Inferior parietal cortex (tissue), 1 donor: ENCODE measurements at regions not wholly inside any gene's neighbourhood (a gene's known extent, or its start where the extent isn't known, plus 50 kb on each side); places are given as distances from the start of the nearest gene placed in this dataset.
"Not testable (repeated sequence)": the region's sequence is repeated elsewhere in the genome, so short reads cannot be mapped to it uniquely, and the experiment has no call there.

ENCODE experiments used
- DNase-seq: peaks from one replicate; pipeline ENCODE4 v3.0.0-alpha.2; 2016; ENCODE audit errors: extremely low spot score

DNA sequence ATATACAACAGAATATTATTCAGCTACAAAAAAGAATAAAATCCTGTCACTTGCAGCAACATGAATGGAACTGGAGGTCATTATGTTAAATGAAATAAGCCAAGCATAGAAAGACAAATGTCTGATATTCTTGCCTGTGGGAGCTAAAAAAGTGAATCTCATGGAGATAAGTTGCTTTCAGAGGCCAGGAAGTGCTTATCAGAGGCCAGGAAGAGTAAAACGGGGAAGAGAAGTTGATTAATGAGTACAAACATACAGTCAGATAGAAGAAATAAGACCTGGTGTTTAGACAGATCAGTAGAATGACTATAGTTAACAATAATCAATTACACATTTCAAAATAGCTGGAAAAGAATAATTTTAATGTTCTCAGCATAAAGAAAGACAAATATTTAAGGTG is 54.4 kb upstream of the CPHXL start:
- DNase-seq: no peak

DNA sequence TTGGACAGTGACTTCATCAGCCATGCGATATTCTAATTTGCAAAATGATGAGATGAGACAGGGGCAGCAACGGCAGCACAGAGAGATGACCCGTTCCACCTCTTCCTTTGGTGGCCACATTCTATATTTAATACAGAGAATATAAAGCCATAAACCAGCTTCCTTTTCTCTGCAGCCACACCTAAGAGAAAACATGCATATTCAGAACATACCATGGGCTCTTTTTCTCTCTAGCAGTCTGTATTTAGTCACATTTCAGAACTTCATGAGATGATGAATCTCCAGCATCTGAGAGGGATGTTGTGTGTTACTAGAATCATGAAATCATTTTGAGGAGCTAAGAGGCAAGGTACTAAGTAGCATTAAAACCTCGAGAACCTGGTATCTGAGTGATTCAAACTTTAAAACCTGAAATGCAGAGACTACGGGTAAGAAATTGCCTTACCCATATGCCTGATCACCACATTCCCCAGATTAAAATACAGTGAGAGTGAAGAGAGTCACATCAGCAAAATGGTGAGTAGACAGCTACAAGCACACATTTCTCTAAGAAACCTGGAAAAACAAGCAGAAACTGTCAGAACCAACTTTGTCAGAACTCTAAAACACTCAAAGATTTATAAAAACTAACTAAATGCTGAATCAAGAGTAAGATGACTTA is 55.5 kb upstream of the CPHXL start:
- no peak for DNase-seq

DNA sequence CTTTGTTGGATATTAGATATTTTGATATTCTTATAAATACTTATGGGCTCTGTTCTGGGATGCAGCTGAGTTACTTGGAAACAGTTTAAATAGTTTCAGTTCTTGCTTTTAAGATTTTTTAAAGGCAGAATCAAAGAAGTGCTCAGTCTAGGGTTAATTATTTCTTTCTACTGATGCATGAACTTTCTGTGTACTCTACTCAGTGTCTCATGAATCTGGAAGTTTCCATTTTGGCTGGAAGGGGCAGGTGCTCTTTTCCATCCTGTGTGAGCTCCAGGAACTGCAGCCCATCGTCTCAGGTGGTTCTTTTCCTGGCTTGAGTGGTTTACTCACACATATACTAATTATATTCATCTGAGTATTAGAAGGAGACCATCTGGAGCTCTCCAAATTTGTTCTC is 61.1 kb upstream of the CPHXL start:
- no peak for DNase-seq

DNA sequence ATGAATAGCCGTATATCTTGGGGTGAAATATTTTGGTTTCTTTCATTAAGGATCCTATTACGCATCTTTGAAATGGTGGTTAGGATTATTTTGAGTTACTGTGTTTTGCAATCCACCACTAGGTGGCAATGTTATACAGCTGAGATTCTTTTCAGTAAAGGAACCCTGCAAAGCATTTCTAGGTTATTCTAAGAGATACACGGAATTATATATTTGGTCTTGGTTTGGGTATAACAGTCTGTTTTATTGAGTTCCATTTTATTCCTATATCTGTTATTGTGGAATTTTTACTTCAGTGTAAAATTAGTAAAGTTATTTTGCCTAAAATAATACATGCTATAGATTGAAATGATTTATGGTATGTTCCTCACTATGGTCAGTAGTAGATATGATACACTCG is 62.9 kb upstream of the CPHXL start:
- DNase-seq: peak; percentile 89

DNA sequence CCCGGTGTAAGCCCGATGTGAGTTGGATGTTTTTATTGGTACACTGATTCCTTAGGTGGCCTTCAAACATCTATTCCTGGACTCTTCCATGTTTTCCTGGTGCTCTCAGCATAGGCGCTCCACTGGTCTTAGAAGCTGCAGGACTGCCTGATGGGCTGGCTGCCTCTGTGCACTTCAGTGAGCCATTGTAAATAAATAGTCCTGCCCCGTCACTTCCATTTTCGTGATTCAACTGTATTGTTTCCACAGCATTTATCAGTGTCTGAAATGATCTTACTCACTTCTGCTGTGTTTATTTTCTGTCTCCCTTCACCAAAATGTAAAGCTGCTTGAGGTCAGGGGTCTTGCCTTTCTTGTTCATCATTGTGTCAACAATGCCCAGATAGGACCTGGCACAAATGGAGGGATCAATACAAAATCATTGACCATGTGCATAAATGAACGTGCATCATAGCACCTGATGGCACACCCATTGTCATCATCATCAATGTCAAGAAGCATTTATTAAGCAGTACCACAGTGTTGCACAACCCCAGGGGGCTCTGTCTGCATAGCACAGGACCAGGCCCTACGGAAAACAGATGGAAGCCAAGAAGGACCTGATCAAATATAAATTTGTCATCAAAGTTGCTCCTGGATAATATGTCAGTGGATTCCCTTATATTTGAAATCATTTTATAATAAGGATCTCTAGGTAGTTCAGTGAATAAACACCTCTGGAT is 66.6 kb upstream of the CPHXL start:
- no peak for DNase-seq

DNA sequence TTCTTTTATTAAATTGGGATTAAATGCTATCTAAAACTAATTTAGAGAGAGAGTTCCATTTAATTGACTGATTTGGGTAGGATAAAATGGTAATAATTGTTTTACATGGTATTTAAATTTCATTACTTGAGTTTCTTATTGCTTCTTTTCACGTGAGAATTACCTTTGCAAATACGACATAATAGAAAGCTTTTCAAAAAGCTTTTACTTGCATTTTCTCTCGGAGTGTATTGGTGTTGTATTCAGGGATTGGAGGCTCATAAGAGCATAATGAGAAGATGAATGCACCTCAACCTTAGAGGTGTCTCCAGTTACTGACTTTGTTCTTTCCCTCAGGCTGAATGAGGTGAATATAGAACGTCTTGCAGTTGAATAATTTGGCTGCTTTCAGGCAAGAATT is 67.4 kb upstream of the CPHXL start:
- no peak for DNase-seq

DNA sequence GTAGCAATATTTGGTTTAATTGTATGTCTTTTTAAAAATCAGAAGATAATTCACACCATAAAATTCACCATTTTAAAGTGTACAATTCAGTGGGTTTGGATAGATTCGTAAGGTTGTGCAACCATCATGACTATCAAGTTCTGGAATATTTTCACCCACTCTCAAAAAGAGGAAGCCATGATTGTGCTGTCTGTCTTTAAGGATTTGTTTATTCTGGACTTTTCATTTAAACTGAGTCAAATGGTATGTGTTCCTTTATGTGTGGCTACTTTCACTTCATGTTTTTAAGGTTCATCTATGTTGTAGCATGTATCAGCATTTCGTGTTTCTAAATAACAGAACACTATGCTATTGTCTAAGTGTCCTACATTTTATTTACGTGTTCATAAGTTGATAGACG is 68.1 kb upstream of the CPHXL start:
- DNase-seq: no peak

DNA sequence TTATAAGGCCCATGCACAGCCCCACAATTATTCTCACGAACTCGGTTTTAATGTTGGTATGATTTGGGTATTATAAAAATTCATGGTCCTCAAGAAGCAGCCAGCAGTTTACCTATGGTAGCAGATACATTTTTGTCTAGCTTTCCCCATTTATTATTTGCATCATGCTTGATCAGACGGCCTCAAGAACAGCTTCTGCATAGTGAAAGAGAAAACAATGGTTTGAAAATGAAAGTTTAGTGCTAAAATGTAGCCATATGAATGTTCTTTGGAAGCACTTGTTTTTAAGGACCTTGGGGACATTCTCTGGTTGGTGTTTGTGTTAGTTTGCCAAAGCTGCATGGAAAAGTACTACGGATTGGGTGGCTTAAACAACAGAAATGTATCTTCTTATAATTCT is 72.4 kb upstream of the CPHXL start:
- no peak for DNase-seq

DNA sequence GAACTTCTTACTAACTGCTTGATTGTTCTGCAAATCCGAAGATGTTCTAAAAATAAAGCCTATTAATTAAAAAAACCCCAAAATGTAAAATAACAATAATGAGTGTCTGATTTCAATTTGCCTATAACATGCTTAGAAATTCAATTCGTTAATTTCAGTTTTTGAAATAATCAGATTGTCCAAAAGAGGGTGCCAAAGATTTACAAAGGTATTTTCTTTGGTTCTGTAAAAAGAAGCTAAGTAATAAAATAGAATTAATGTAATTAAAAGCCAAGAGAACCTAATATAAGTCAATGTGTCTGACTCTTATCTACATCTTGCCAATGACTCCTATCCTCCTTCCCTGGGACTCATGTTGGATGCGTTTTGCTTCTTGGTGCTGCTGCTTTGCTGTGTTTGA is 75.0 kb upstream of the CPHXL start:
- DNase-seq: peak; percentile 70

DNA sequence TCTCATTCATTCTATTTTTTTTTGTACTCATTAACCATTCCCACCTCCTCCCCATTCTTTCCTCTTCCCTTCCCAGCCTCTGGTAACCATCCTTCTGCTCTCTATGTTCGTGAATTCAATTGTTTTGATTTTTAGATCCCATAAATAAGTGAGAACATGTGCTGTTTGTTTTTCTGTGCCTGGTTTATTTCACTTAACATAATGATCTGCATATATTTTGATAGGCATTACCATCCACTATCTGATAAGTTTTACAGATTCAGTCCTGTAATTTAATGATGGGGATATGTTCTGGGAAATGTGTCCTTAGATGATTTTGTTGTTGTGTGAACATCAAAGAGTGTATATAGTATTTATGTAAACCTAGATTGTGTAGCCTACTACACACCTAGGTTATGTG is 77.5 kb upstream of the CPHXL start:
- no peak for DNase-seq

DNA sequence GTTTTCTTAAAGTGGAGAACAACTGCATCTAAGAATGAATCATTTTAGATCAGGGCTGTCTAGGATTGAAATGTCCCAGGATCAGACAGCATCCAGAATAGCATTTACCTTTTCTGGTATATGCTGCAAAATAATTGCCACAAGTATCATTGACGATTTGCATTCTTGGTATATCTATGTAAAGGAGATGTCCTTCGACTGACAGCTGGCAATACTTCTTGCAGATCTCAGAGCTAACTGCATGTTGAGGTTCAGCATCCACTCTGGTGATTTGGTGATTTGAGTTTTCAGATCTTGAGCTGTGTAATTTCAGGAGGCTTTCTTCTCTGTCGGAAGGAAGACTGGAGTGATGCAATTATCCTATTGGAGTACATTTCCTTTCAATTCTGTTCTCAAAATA is 78.1 kb upstream of the CPHXL start:
- DNase-seq: no peak

DNA sequence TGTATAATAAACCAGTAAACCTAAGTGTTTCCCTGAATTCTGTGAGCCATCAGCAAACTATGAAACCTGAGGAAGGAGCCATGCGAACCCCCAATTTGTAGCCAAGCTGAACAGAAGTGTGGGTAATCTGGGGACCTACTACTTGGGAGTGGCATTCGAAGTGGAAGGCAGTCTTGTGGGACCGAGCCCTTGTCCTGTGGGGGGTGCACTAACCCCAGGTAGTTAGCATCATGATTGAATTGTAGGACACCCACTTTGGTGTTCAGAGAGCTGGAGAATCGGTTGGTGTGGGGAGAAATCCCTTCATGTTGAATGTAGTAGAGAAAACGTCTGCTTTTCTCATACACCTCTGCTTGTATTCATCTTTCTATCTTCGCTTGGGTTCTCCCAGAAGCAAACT is 79.7 kb upstream of the CPHXL start:
- no peak for DNase-seq

DNA sequence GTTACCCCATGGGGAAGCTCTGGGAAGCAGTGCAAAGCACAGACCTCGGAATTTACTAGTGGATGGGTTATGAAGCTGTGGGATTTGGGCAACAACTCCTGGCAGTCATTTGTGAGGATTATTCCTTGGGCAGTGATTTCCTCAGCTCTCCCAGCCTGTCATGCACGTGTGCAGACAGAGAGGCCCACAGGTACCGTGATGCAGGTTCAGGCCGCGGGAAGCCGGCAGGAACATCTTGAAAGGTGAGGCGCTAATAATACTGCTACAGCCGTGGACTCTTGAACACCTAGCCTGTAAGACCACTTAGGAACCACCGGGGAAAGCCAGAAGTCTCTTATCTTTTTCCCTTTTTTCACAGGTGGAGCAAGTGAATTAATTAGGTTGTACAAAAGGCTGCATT is 80.2 kb upstream of the CPHXL start:
- DNase-seq: no peak

DNA sequence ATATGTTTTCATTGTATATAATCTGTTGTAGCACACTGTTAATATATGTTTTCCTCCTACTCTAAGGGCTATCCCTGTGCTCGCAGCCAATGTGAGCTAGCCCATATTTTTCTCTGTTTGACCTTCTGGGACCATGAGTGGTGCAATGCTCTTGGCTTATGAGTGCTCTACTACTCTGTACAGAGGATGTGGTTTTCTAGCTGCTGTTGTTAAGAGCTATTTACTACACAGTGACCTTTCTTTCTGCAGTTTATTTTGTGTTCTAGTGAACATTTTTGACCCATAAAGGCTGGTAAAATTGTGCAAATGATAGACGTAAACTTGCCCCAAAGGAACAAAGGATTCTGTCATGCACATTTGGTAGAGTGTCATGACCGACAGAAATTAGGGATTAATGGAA is 84.1 kb upstream of the CPHXL start:
- no peak for DNase-seq

DNA sequence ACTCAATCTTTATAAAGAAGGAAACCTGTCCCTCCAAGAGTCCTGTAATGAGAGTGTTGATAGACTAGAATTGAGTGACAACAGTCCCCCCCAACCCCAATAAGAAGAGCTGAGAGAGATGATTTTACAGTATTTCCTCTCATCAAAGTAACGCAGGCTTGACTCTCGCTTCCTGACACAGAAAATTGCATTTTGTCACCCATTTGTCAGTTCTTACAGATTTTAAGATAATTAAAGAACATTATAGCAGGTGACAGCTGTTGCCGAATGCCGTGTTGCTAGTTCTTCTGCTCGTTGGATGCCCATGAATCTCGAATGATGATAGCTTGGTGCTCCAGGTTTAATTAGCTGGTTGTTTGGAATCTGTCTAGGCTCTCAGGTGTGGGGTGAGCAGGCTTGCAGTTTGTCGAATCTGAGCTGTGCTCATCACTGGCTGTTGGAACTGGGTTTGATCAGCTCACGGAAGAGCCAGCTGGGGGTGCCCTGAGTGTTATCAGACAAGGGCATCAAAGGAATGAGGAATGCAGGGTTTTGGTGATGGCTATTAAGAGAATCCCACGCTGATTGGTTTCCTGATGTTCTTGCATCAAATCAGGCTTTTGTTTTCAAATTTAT is 84.8 kb upstream of the CPHXL start:
- DNase-seq: no peak

DNA sequence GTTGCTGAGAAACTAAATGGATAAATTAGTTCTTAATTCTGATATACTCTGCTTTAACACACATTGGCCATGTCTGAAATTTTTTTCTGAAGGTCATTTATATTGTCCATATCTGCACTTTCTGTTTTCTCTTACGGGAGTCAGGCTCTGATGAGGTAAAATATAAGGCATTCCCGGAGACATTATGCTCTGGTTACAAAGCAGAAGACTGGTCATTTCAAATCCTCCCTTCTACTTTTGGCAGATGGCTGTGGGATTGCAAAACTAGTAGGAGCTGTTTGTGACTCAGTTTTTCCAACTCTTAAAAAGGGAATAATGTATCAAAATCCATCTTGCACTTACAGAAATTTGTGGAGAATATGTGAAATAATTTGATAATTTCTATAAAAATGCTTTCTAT is 92.2 kb upstream of the CPHXL start:
- DNase-seq: no peak

DNA sequence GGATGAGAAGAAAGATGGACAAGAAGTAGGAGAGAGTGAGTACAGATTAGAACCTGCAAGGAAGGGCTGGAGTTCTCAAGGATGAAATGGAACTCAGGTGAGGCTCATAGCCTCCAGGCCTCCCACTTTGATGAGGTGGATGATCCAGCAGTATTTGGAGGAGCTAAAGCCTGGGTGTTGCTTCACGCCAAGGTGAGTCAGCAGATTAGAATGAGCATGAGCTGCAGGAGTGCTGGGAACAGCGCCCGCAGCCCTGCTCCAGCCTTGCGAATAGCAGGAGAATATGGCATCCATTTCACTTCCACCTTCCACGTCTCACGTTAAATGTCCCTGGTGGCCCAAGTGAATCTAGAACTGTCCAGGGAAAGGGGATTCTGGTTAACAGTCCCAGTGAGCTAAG is 94.4 kb upstream of the CPHXL start:
- no peak for DNase-seq

DNA sequence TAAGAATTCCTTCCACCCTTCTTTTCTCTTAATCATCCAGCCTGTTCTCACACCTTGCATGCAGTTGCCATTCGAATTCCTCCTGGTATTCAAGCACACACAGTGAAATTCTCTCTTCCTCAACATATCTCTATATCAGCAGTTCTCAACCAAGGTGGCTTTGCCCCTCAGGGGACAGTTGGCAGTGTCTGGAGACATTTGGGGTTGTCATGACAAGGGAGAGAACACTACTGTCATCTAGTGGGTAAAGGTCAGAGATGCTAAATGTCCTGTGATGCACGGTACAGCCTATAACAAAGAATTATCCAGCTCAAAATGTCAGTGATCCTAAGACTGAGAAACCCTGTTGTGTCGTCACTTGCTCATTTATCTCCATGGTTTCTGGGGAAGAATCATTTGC is 94.8 kb upstream of the CPHXL start:
- DNase-seq: no peak

DNA sequence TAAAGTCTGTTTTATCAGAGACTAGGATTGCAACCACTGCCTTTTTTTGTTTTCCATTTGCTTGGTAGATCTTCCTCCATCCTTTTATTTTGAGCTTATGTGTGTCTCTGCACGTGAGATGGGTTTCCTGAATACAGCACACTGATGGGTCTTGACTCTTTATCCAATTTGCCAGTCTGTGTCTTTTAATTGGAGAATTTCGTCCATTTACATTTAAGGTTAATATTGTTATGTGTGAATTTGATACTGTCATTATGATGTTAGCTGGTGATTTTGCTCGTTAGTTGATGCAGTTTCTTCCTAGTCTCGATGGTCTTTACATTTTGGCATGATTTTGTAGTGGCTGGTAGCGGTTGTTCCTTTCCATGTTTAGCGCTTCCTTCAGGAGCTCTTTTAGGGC is 99.5 kb upstream of the CPHXL start:
- not testable (repeated sequence) for DNase-seq

DNA sequence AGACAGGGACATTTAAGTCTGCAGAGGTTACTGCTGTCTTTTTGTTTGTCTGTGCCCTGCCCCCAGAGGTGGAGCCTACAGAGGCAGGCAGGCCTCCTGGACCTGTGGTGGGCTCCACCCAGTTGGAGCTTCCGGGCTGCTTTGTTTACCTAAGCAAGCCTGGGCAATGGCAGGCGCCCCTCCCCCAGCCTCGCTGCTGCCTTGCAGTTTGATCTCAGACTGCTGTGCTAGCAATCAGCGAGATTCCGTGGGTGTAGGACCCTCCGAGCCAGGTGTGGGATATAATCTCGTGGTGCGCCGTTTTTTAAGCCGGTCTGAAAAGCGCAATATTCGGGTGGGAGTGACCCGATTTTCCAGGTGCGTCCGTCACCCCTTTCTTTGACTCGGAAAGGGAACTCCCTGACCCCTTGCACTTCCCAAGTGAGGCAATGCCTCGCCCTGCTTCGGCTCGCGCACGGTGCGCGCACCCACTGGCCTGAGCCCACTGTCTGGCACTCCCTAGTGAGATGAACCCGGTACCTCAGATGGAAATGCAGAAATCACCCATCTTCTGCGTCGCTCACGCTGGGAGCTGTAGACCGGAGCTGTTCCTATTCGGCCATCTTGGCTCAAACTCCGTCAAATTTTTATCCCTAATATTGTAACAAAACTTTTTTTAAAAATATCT is 101.2 kb upstream of the CPHXL start:
- DNase-seq: not testable (repeated sequence)

DNA sequence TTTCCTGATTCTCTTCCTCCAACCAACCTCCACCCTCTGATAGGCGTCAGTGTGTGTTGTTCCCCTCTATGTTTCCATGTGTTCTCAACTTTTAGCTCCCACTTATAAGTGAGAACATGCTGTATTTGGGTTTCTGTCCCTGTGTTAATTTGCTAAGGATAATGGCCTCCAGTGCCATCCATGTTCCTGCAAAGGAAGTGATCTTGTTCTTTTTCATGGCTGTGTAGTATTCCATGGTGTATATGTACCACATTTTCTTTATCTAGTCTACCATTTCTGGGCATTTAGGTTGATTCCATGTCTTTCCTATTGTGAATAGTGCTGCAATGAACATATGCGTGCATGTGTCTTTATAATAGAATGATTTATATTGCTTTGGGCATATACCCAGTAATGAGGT is 107.1 kb upstream of the CPHXL start:
- DNase-seq: not testable (repeated sequence)

DNA sequence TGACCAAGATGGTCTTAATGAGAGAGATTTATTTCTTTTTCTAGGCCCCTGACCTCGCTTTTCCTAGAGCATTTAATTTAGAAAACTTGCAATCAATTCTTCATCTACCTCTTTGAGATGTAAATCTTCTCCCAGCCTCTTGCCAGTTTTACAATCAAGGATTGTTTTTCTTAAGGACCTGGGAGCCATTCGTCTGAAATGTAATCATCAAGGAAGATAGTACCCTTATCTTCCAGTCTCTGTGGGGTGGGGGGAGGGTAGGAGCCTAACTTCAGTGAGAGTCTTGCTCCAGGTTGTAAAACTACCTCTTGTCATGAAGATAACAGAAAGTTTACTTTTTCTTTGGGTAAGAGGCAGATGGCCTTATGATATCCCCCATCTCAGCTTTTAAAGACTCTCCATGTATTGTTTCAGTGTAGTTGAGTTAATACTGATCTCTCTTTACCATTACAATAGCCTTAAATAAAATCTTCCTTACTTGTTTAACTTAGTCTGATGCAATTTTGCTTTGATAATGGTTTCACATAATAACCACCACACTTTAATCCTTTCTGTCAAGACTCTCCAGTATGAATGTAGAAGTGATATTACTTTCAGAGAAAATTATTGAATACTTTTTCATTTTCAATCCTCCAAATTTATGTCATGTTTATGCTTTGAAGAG is 110.2 kb upstream of the CPHXL start:
- no peak for DNase-seq
